H9 (cell line): ENCODE measurements at regions not wholly inside any gene's neighbourhood (a gene's known extent, or its start where the extent isn't known, plus 50 kb on each side); places are given as distances from the start of the nearest gene placed in this dataset.

ENCODE experiments used
- DNase-seq: peaks from one replicate; pipeline ENCODE4 v3.0.0-alpha.2; 2017
- H2AFZ ChIP-seq: one replicate; pipeline ENCODE4 v1.6.1; 2013; ENCODE audit warnings: mild to moderate bottlenecking, low read length, control low read depth, moderate library complexity
- H2AK5ac ChIP-seq: 2 replicates; pipeline ENCODE4 v1.6.1; 2013; ENCODE audit warnings: low read length, control low read depth, mixed read lengths; ENCODE audit not compliant: insufficient read length
- H2BK120ac ChIP-seq: one replicate; pipeline ENCODE4 v1.6.1; 2013; ENCODE audit warnings: low read depth, mild to moderate bottlenecking, low read length, control low read depth, inconsistent platforms; ENCODE audit not compliant: poor library complexity, severe bottlenecking
- H2BK12ac ChIP-seq: 2 replicates; pipeline ENCODE4 v1.6.1; 2013; ENCODE audit warnings: low read length, control low read depth, mixed read lengths, low read depth; ENCODE audit not compliant: insufficient read length
- H2BK15ac ChIP-seq: 2 replicates; pipeline ENCODE4 v1.6.1; 2013; ENCODE audit warnings: low read depth, low read length, control low read depth
- H2BK20ac ChIP-seq: one replicate; pipeline ENCODE4 v1.6.1; 2013; ENCODE audit warnings: low read depth, mild to moderate bottlenecking, low read length, control low read depth, inconsistent platforms; ENCODE audit not compliant: poor library complexity, severe bottlenecking
- H2BK5ac ChIP-seq: 2 replicates; pipeline ENCODE4 v1.6.1; 2013; ENCODE audit warnings: low read length, control low read depth, mixed read lengths; ENCODE audit not compliant: insufficient read length
- H3K14ac ChIP-seq: 2 replicates; pipeline ENCODE4 v1.6.1; 2013; ENCODE audit warnings: low read length, control low read depth; ENCODE audit not compliant: insufficient read depth
- H3K18ac ChIP-seq: 2 replicates; pipeline ENCODE4 v1.6.1; 2013; ENCODE audit warnings: low read depth, mild to moderate bottlenecking, mixed read lengths, low read length, control low read depth; ENCODE audit not compliant: insufficient read length
- H3K23ac ChIP-seq: 2 replicates; pipeline ENCODE4 v1.6.1; 2013; ENCODE audit warnings: low read length, control low read depth, mixed read lengths, low read depth; ENCODE audit not compliant: insufficient read length
- H3K23me2 ChIP-seq: 2 replicates; pipeline ENCODE4 v1.6.1; 2013; ENCODE audit warnings: low read depth, mild to moderate bottlenecking, mixed read lengths, low read length, control low read depth; ENCODE audit not compliant: insufficient read length, poor library complexity, severe bottlenecking
- H3K27ac ChIP-seq: 2 replicates; pipeline ENCODE4 v1.5.1; 2013; ENCODE audit warnings: low read length, control low read depth, mixed read lengths, low read depth; ENCODE audit not compliant: insufficient read length
- H3K27me3 ChIP-seq: 2 replicates; pipeline ENCODE4 v1.6.1; 2013; ENCODE audit warnings: low read length, control low read depth, inconsistent platforms; ENCODE audit not compliant: insufficient read depth
- H3K4ac ChIP-seq: 2 replicates; pipeline ENCODE4 v1.6.1; 2013; ENCODE audit warnings: low read depth, mild to moderate bottlenecking, control low read depth, inconsistent platforms, low read length, moderate library complexity
- H3K4me1 ChIP-seq: 2 replicates; pipeline ENCODE4 v1.6.1; 2013; ENCODE audit warnings: low read length, control low read depth, inconsistent platforms; ENCODE audit not compliant: insufficient read depth
- H3K4me2 ChIP-seq: 2 replicates; pipeline ENCODE4 v1.6.1; 2013; ENCODE audit warnings: low read length, control low read depth, mixed read lengths; ENCODE audit not compliant: insufficient read length, insufficient read depth
- H3K56ac ChIP-seq: 2 replicates; pipeline ENCODE4 v1.6.1; 2013; ENCODE audit warnings: low read depth, mild to moderate bottlenecking, mixed read lengths, low read length, control low read depth; ENCODE audit not compliant: insufficient read length
- H3K79me1 ChIP-seq: 2 replicates; pipeline ENCODE4 v1.6.1; 2013; ENCODE audit warnings: low read depth, mild to moderate bottlenecking, moderate library complexity, low read length, control low read depth, inconsistent platforms; ENCODE audit not compliant: insufficient read depth, poor library complexity, severe bottlenecking
- H3K79me2 ChIP-seq: 2 replicates; pipeline ENCODE4 v1.6.1; 2013; ENCODE audit warnings: low read length, control low read depth, inconsistent platforms; ENCODE audit not compliant: insufficient read depth
- H3K9ac ChIP-seq: 2 replicates; pipeline ENCODE4 v1.6.1; 2013; ENCODE audit warnings: low read length, control low read depth, mixed read lengths; ENCODE audit not compliant: insufficient read length; ENCODE audit errors: extremely low read depth
- H3K9me3 ChIP-seq: one replicate; pipeline ENCODE4 v1.6.1; 2013; ENCODE audit warnings: low read depth, low read length, inconsistent platforms; ENCODE audit not compliant: control insufficient read depth
- H3T11ph ChIP-seq: one replicate; pipeline ENCODE4 v1.6.1; 2013; ENCODE audit warnings: mild to moderate bottlenecking, low read length, control low read depth, inconsistent platforms
- H4K20me1 ChIP-seq: one replicate; pipeline ENCODE4 v1.6.1; 2013; ENCODE audit not compliant: control insufficient read depth, insufficient read length, insufficient read depth
- H4K5ac ChIP-seq: 2 replicates; pipeline ENCODE4 v1.6.1; 2013; ENCODE audit warnings: low read depth, mild to moderate bottlenecking, mixed read lengths, low read length, control low read depth; ENCODE audit not compliant: insufficient read length
- H4K8ac ChIP-seq: replicated peaks from 2 replicates; pipeline ENCODE4 v1.6.1; 2013; ENCODE audit warnings: low read length, control low read depth, mixed read lengths, low read depth; ENCODE audit not compliant: insufficient read length
- H4K91ac ChIP-seq: 2 replicates; pipeline ENCODE4 v1.6.1; 2013; ENCODE audit warnings: low read depth, mild to moderate bottlenecking, moderate library complexity, mixed read lengths, low read length, control low read depth; ENCODE audit not compliant: insufficient read length
- H3K27ac Mint-ChIP-seq, 3 experiments: 2 replicates in 2 of 3; 3 replicates in 1 of 3; pipeline ENCODE4 v1.8.0; 2020 to 2021; ENCODE audit warnings: mixed read lengths in 3 of 3, mild to moderate bottlenecking in 1 of 3, moderate library complexity in 1 of 3
- H3K27me3 Mint-ChIP-seq: 2 replicates; pipeline ENCODE4 v1.8.0; 2021; ENCODE audit warnings: low read depth, mild to moderate bottlenecking, moderate library complexity, mixed read lengths
- H3K36me3 Mint-ChIP-seq, 3 experiments: 2 replicates in 2 of 3; 3 replicates in 1 of 3; pipeline ENCODE4 v1.8.0; 2020 to 2021; ENCODE audit warnings: low read depth in 3 of 3, mixed read lengths in 3 of 3; ENCODE audit not compliant: insufficient read depth in 1 of 3
- H3K4me1 Mint-ChIP-seq, 2 experiments: 2 replicates each; pipeline ENCODE4 v1.8.0; 2020; ENCODE audit warnings: mixed read lengths in 2 of 2
- H3K4me3 Mint-ChIP-seq, 2 experiments: 2 replicates in 1 of 2; 3 replicates in 1 of 2; pipeline ENCODE4 v1.8.0; 2020 to 2021; ENCODE audit warnings: mild to moderate bottlenecking in 2 of 2, mixed read lengths in 2 of 2, moderate library complexity in 1 of 2
- H3K9me3 Mint-ChIP-seq, 2 experiments: 2 replicates in 1 of 2; 3 replicates in 1 of 2; pipeline ENCODE4 v1.8.0; 2020; ENCODE audit warnings: mild to moderate bottlenecking in 2 of 2, mixed read lengths in 2 of 2, moderate library complexity in 1 of 2
- WGBS: extraction: QIAGEN DNeasy Blood & Tissue Kit; methylation state at CpG from one replicate; pipeline ENCODE4 v1.1.7; 2013; ENCODE audit warnings: missing lambda C conversion rate, low lambda C conversion rate, mixed read lengths; ENCODE audit not compliant: insufficient read length; ENCODE audit errors: extremely low coverage; 5-methylcytosine and 5-hydroxymethylcytosine counted together
- TF ChIP-seq, protein P1 (sequence below): fragments of 200-600 bp; sonication (generic); conservative IDR thresholded peaks from 3 replicates; pipeline ENCODE4 v1.8.0; 2021; ENCODE audit warnings: antibody characterized with exemption, mild to moderate bottlenecking

DNA sequence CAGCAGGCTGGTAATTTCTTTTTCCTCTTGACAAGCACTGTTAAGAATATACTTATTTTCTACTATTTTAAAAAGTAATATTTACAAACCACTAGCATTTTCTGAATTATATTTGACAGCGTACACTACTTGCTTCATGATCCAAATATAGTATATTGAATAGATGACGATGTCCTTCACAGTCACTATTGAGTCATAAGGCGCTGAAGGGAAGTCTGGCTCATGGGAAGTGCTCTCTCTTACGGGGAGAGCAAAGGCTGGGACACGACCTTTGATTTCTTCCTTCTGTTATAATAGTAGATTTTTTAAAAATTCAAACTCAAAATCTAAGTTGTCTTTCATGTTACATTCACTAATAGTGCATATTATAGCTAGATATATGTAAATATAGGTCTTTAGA is 357.1 kb downstream of the SOCS6 start:
- H4K20me1 ChIP-seq: no peaks in the 10 kb centered on the region
- no peak overlapping the region for H4K91ac ChIP-seq
- no peak overlapping the region for H2AK5ac ChIP-seq
- no peaks in the 10 kb centered on the region for H3K9me3 Mint-ChIP-seq
- H2AFZ ChIP-seq: no peak overlapping the region
- H3K23ac ChIP-seq: no peak overlapping the region
- no peak overlapping the region for H2BK15ac ChIP-seq
- no peaks in the 10 kb centered on the region for H3K36me3 Mint-ChIP-seq
- H4K8ac ChIP-seq: no peak overlapping the region
- H3K4me2 ChIP-seq: no peak overlapping the region
- TF ChIP-seq, protein P1, sequence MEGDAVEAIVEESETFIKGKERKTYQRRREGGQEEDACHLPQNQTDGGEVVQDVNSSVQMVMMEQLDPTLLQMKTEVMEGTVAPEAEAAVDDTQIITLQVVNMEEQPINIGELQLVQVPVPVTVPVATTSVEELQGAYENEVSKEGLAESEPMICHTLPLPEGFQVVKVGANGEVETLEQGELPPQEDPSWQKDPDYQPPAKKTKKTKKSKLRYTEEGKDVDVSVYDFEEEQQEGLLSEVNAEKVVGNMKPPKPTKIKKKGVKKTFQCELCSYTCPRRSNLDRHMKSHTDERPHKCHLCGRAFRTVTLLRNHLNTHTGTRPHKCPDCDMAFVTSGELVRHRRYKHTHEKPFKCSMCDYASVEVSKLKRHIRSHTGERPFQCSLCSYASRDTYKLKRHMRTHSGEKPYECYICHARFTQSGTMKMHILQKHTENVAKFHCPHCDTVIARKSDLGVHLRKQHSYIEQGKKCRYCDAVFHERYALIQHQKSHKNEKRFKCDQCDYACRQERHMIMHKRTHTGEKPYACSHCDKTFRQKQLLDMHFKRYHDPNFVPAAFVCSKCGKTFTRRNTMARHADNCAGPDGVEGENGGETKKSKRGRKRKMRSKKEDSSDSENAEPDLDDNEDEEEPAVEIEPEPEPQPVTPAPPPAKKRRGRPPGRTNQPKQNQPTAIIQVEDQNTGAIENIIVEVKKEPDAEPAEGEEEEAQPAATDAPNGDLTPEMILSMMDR: no peak
- no peak for DNase-seq
- no peaks in the 10 kb centered on the region for H3K23me2 ChIP-seq
- peaks cover 8 to 11% of the 10 kb centered on the region in 2 experiments for H3K4me1 Mint-ChIP-seq
- no peak overlapping the region for H3K9ac ChIP-seq
- H2BK5ac ChIP-seq: no peak overlapping the region
- no peak overlapping the region for H4K5ac ChIP-seq
- no peaks in the 10 kb centered on the region for H3K9me3 ChIP-seq
- no peaks in the 10 kb centered on the region for H3K27me3 ChIP-seq
- no peak overlapping the region for H2BK12ac ChIP-seq
- H3K79me1 ChIP-seq: no peaks in the 10 kb centered on the region
- no peak overlapping the region for H3K27ac Mint-ChIP-seq
- no peak overlapping the region for H3K56ac ChIP-seq
- no peak overlapping the region for H2BK20ac ChIP-seq
- no peak overlapping the region for H3K14ac ChIP-seq
- no peaks in the 10 kb centered on the region for H3K79me2 ChIP-seq
- H3K4me3 Mint-ChIP-seq: no peak overlapping the region
- no peaks in the 10 kb centered on the region for H3K4me1 ChIP-seq
- H3K18ac ChIP-seq: no peak overlapping the region
- no peak overlapping the region for H2BK120ac ChIP-seq
- no peak overlapping the region for H3K4ac ChIP-seq
- WGBS: no CpG with 5 or more reads among the region's 5 CpGs
- no peak overlapping the region for H3T11ph ChIP-seq
- no peak overlapping the region for H3K27ac ChIP-seq
- no peaks in the 10 kb centered on the region for H3K27me3 Mint-ChIP-seq
